ENCODE measurements at regions not wholly inside any gene's neighbourhood (a gene's known extent, or its start where the extent isn't known, plus 50 kb on each side); places are given as distances from the start of the nearest gene placed in this dataset.

- Histone ChIP-seq H3K27ac (no peak overlapping the region), H3K36me3 (no peaks in the 10 kb centered on the region), H3K4me1 (ENCODE audit: insufficient read depth) (no peaks in the 10 kb centered on the region), H3K9me3 (no peaks in the 10 kb centered on the region), H3K27me3 (no peaks in the 10 kb centered on the region), H3K4me3 (no peak overlapping the region)
- 52 to 75% (median 61%) methylated on average over 1 of the region's 1 CpG for WGBS, 3 donors
- intact Hi-C loops (cut with DNase I) = no loop called here
- TF ChIP-seq POLR2A (IDR thresholded peaks at IDR 0.05) = no peak
- TF ChIP-seq EP300 (IDR thresholded peaks at IDR 0.05) = no peak
- TF ChIP-seq CTCF (IDR thresholded peaks at IDR 0.05) = no peak
- DNase-seq = no peak
These were observed 177.8 kb downstream of the RPS29 start for GRCh38 chr14:49408187-49408933.

DNA sequence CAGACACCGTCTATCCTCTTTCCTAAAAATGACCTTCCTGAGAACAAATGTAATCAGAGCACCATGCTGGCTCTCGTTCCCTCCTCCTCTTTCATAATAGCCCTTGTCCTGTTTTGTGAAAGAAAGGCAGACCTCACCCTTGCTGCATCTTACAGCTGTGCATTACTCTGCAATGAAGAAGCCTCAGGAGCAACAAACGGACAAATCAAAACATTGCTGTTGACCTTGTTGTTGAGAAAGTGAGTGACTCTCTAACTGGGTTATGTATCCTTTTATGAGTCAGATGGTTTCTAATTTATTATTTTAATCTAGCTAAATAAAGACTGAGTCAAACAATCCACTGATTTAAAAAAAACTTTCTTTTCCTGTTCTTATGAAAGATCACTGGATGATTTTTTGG is 180.9 kb downstream of the RPS29 start:
- Histone ChIP-seq H3K4me1 (ENCODE audit: insufficient read depth) (no peaks in the 10 kb centered on the region), H3K9me3 (no peaks in the 10 kb centered on the region), H3K27me3 (no peaks in the 10 kb centered on the region), H3K36me3 (no peaks in the 10 kb centered on the region), H3K27ac (no peak overlapping the region), H3K4me3 (no peak overlapping the region)
- no peak for DNase-seq
- TF ChIP-seq POLR2A (IDR thresholded peaks at IDR 0.05) = no peak
- no peak for TF ChIP-seq EP300 (IDR thresholded peaks at IDR 0.05)
- TF ChIP-seq CTCF (IDR thresholded peaks at IDR 0.05) = no peak
- WGBS, 3 donors = 20 to 27% (median 24%) methylated on average over 3 of the region's 3 CpGs
- intact Hi-C loops (cut with DNase I) = no loop called here

DNA sequence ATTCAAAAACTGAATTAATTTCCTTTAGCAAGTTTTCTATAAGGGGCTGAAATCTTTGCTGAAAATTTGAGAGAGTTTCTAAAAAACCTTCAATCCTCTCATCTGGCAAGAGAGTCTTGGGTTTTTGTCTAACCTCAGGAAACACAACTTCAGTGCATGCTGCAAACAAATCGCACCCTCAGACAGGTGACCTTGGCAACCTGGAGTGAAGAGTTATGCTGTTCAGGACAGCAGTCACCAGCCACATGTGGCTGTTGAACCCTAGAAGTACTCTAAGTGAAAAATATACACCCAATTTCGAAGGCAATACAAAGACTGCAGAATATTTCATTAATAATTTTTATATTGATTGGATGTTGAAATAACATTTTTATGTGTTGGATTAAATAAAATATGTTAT is 184.8 kb downstream of the RPS29 start:
- WGBS, 3 donors = 63 to 71% (median 68%) methylated on average over 2 of the region's 2 CpGs
- H3K27me3 ChIP-seq = no peaks in the 10 kb centered on the region

GRCh38 chr14:49396801-49397200 is 189.4 kb downstream of the RPS29 start:
- H3K36me3 ChIP-seq = no peaks in the 10 kb centered on the region
- H3K4me3 ChIP-seq = no peak overlapping the region
- no peaks in the 10 kb centered on the region for H3K27me3 ChIP-seq
- no peaks in the 10 kb centered on the region for H3K4me1 ChIP-seq (ENCODE audit: insufficient read depth)
- no peak for DNase-seq
- H3K9me3 ChIP-seq = no peaks in the 10 kb centered on the region
- TF ChIP-seq POLR2A (IDR thresholded peaks at IDR 0.05) = no peak
- TF ChIP-seq CTCF (IDR thresholded peaks at IDR 0.05) = no peak
- no peak for TF ChIP-seq EP300 (IDR thresholded peaks at IDR 0.05)
- H3K27ac ChIP-seq = no peak overlapping the region
- intact Hi-C loops (cut with DNase I) = no loop called here

More for the DNA sequence above, 184.8 kb downstream of the RPS29 start:
- H3K4me3 ChIP-seq = no peak overlapping the region
- no peak overlapping the region for H3K27ac ChIP-seq
- no peaks in the 10 kb centered on the region for H3K4me1 ChIP-seq (ENCODE audit: insufficient read depth)
- no peak for TF ChIP-seq POLR2A (IDR thresholded peaks at IDR 0.05)
- no peak for TF ChIP-seq CTCF (IDR thresholded peaks at IDR 0.05)
- TF ChIP-seq EP300 (IDR thresholded peaks at IDR 0.05) = no peak
- intact Hi-C loops (cut with DNase I) = no loop called here
- H3K36me3 ChIP-seq = no peaks in the 10 kb centered on the region
- no peak for DNase-seq
- no peaks in the 10 kb centered on the region for H3K9me3 ChIP-seq

All from ovary (tissue), 7 donors.